Breast epithelium (tissue), 4 donors: ENCODE measurements at regions not wholly inside any gene's neighbourhood (a gene's known extent, or its start where the extent isn't known, plus 50 kb on each side); places are given as distances from the start of the nearest gene placed in this dataset.

Source experiments
- DNase-seq, 2 donors: peaks; one replicate each; pipeline ENCODE4 v3.0.0-alpha.2; 2019; ENCODE audit warnings: low spot score in 2 of 2
- H3K27ac ChIP-seq, 2 donors: fragments of 200-600 bp; sonication (generic) in 1 of 2; one replicate each; pipeline ENCODE4 v1.5.1; 2016 to 2019; ENCODE audit warnings: mild to moderate bottlenecking in 1 of 2
- H3K27me3 ChIP-seq, 2 donors: fragments of 200-600 bp; sonication (generic) in 1 of 2; one replicate each; pipeline versions ENCODE4 v1.5.1 to v1.6.0; 2017 to 2019; ENCODE audit warnings: control low read depth in 1 of 2, mild to moderate bottlenecking in 1 of 2
- H3K36me3 ChIP-seq: fragments of 200-600 bp; one replicate; pipeline ENCODE4 v1.5.1; 2019
- H3K4me1 ChIP-seq, 2 donors: fragments of 200-600 bp; sonication (generic); one replicate each; pipeline ENCODE4 v1.5.1; 2016 to 2019; ENCODE audit warnings: control low read depth in 1 of 2
- H3K4me3 ChIP-seq, 3 donors: fragments of 200-600 bp; sonication (generic); 1 replicate in 2 of 3; 2 replicates in 1 of 3; pipeline ENCODE4 v1.5.1; 2016 to 2019; ENCODE audit warnings: mild to moderate bottlenecking in 3 of 3, moderate library complexity in 2 of 3
- H3K9me3 ChIP-seq, 2 donors: fragments of 200-600 bp; sonication (generic) in 1 of 2; one replicate each; pipeline ENCODE4 v1.5.1; 2016 to 2019; ENCODE audit warnings: control low read depth in 1 of 2
- POLR2A ChIP-seq: fragments of 450-650 bp; IDR thresholded peaks from one replicate; pipeline ENCODE4 v1.6.1; 2016; ENCODE audit warnings: antibody characterized with exemption, mild to moderate bottlenecking, moderate library complexity
- POLR2AphosphoS5 ChIP-seq, 3 donors: sonication (generic); formaldehyde crosslinking; IDR thresholded peaks; one replicate each; pipeline ENCODE4 v1.6.1; 2017; ENCODE audit warnings: antibody characterized with exemption in 3 of 3
- intact Hi-C: fragments of 100-400 bp; cut with DNase I; formaldehyde crosslinking; loops from one replicate; pipeline ENCODE4 v1.15.1; 2023; ENCODE audit warnings: low total_unique reads
- TF ChIP-seq, protein P1 (sequence below), 3 donors: fragments of 450-650 bp; IDR thresholded peaks; one replicate each; pipeline ENCODE4 v1.5.1; 2016 to 2017; ENCODE audit warnings: antibody characterized with exemption in 3 of 3, mild to moderate bottlenecking in 3 of 3, moderate library complexity in 3 of 3

GRCh38 chr9:104334549-104334948 lies 169.5 kb upstream of the OR13F1 start:
- no peak for DNase-seq
- no peaks in the 10 kb centered on the region for H3K4me1 ChIP-seq
- intact Hi-C loops = no loop called here
- no peaks in the 10 kb centered on the region for H3K27me3 ChIP-seq
- no peaks in the 10 kb centered on the region for H3K9me3 ChIP-seq
- H3K4me3 ChIP-seq = no peak overlapping the region
- no peak overlapping the region for H3K27ac ChIP-seq
- H3K36me3 ChIP-seq = no peaks in the 10 kb centered on the region
- TF ChIP-seq POLR2AphosphoS5 (IDR thresholded peaks at IDR 0.05) (no peak), POLR2A (no peak)
- TF ChIP-seq, protein P1, sequence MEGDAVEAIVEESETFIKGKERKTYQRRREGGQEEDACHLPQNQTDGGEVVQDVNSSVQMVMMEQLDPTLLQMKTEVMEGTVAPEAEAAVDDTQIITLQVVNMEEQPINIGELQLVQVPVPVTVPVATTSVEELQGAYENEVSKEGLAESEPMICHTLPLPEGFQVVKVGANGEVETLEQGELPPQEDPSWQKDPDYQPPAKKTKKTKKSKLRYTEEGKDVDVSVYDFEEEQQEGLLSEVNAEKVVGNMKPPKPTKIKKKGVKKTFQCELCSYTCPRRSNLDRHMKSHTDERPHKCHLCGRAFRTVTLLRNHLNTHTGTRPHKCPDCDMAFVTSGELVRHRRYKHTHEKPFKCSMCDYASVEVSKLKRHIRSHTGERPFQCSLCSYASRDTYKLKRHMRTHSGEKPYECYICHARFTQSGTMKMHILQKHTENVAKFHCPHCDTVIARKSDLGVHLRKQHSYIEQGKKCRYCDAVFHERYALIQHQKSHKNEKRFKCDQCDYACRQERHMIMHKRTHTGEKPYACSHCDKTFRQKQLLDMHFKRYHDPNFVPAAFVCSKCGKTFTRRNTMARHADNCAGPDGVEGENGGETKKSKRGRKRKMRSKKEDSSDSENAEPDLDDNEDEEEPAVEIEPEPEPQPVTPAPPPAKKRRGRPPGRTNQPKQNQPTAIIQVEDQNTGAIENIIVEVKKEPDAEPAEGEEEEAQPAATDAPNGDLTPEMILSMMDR (IDR thresholded peaks at IDR 0.05) = no peak

- H3K9me3 ChIP-seq = no peaks in the 10 kb centered on the region
- intact Hi-C loops = no loop called here
These were observed 164.4 kb upstream of the OR13F1 start for GRCh38 chr9:104339692-104340091.

GRCh38 chr9:104342552-104342951 lies 161.5 kb upstream of the OR13F1 start:
- intact Hi-C loops = no loop called here
- no peak overlapping the region for H3K27ac ChIP-seq
- no peak for DNase-seq
- no peaks in the 10 kb centered on the region for H3K27me3 ChIP-seq
- H3K4me1 ChIP-seq = no peaks in the 10 kb centered on the region
- no peak overlapping the region for H3K4me3 ChIP-seq
- no peak for TF ChIP-seq POLR2A
- no peak for TF ChIP-seq POLR2AphosphoS5 (IDR thresholded peaks at IDR 0.05)
- TF ChIP-seq, protein P1 (IDR thresholded peaks at IDR 0.05) = no peak
- H3K9me3 ChIP-seq = no peaks in the 10 kb centered on the region
- H3K36me3 ChIP-seq = no peaks in the 10 kb centered on the region

More at GRCh38 chr9:104339692-104340091, 164.4 kb upstream of the OR13F1 start:
- DNase-seq = no peak
- Histone ChIP-seq H3K27ac (no peak overlapping the region), H3K36me3 (no peaks in the 10 kb centered on the region), H3K4me1 (no peaks in the 10 kb centered on the region), H3K4me3 (no peak overlapping the region), H3K27me3 (no peaks in the 10 kb centered on the region)
- TF ChIP-seq, protein P1 (IDR thresholded peaks at IDR 0.05) = no peak
- TF ChIP-seq POLR2A = no peak
- no peak for TF ChIP-seq POLR2AphosphoS5 (IDR thresholded peaks at IDR 0.05)

DNA sequence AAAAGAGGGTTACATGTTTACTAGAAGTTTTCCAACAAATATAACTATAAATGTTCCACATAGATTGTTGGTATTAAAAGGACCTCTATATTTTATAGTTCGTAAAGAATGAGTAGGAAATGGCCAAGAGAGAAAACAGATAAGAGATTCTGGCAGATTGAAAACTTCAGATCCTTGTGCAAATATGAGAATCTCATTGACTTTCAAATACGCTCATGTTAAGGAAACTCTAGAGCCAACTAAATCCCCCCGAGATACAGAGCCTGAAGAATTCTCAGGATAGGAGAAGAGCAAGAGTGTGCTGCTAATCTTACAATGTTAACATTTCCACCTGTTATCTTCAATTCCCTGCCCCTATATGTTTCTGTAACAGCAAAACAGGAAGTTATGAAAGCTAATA lies 159.0 kb upstream of the OR13F1 start:
- Histone ChIP-seq H3K4me3 (no peak overlapping the region), H3K27ac (no peak overlapping the region), H3K9me3 (no peaks in the 10 kb centered on the region), H3K27me3 (no peaks in the 10 kb centered on the region), H3K4me1 (no peaks in the 10 kb centered on the region), H3K36me3 (no peaks in the 10 kb centered on the region)
- no peak for DNase-seq
- no peak for TF ChIP-seq POLR2A
- TF ChIP-seq POLR2AphosphoS5 (IDR thresholded peaks at IDR 0.05) = no peak
- TF ChIP-seq, protein P1 (IDR thresholded peaks at IDR 0.05) = no peak
- intact Hi-C loops = no loop called here

DNA sequence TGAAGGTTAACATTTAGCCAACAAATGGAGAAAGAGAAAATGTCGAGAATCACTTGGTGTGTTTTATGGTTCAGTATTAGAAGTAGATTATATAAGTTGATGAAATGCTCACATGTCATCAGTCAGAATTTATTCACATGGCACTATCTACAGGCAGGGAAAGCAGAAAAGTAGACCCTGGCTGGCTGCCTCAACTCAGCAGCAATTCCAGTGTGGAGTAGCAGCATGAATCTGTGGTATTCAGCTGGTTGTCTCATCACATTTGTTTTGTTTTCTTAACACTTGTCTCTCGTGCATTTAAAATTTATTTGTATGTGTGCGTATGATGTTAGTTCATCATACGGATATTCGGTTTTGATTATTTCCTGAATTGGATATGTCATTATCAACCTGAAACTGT lies 153.5 kb upstream of the OR13F1 start:
- DNase-seq = no peak
- intact Hi-C loops = no loop called here
- no peaks in the 10 kb centered on the region for H3K4me1 ChIP-seq
- H3K36me3 ChIP-seq = no peaks in the 10 kb centered on the region
- H3K27me3 ChIP-seq = no peaks in the 10 kb centered on the region
- H3K4me3 ChIP-seq = no peak overlapping the region
- no peak overlapping the region for H3K27ac ChIP-seq
- TF ChIP-seq POLR2A = no peak
- TF ChIP-seq POLR2AphosphoS5 (IDR thresholded peaks at IDR 0.05) = no peak
- TF ChIP-seq, protein P1 (IDR thresholded peaks at IDR 0.05) = no peak
- H3K9me3 ChIP-seq = no peaks in the 10 kb centered on the region
